ENCODE measurements at regions not wholly inside any gene's neighbourhood (a gene's known extent, or its start where the extent isn't known, plus 50 kb on each side); places are given as distances from the start of the nearest gene placed in this dataset.

- Histone ChIP-seq H3K27ac (ENCODE audit: insufficient read depth, low read length) (no peak overlapping the region), H3K36me3 (ENCODE audit: control insufficient read depth, insufficient read depth, low read length) (no peaks in the 10 kb centered on the region), H3K4me2 (ENCODE audit: extremely low read depth, insufficient read depth, low read length) (no peak overlapping the region), H3K9ac (ENCODE audit: insufficient read depth, low read length) (no peak overlapping the region), H3K4me3 (replicated peaks in 1 of 4; ENCODE audit: control extremely low read depth in 1 of 4, insufficient read depth in 1 of 4, low read depth in 3 of 4, low read length in 4 of 4) (no peak overlapping the region), H2AFZ (ENCODE audit: low read length) (no peak overlapping the region), H3K4me1 (ENCODE audit: control insufficient read depth, extremely low read depth, insufficient read depth, low read length) (no peaks in the 10 kb centered on the region), H3K9me3 (ENCODE audit: control insufficient read depth, insufficient read depth, low read depth, low read length) (no peaks in the 10 kb centered on the region), H4K20me1 (ENCODE audit: control insufficient read depth, extremely low read depth, insufficient read depth, low read length) (no peaks in the 10 kb centered on the region), H3K27me3 (ENCODE audit: control insufficient read depth, insufficient read depth, low read length) (no peaks in the 10 kb centered on the region), H3K79me2 (ENCODE audit: control insufficient read depth, insufficient read depth, low read length) (no peaks in the 10 kb centered on the region)
- TF ChIP-seq CTCF (conservative IDR thresholded peaks at IDR 0.05 in 1 of 2, IDR thresholded peaks at IDR 0.05 in 1 of 2; ENCODE audit: low read depth in 1 of 2, low read length in 2 of 2) (no peak), EZH2 (IDR thresholded peaks at IDR 0.05; ENCODE audit: low read length, missing control alignments) (no peak)
- no peak for DNase-seq (ENCODE audit: low read depth in 2 of 2)
Observed at GRCh38 chr6:167660944-167661551, 165.7 kb upstream of the AFDN start.

- Histone ChIP-seq H3K9ac (ENCODE audit: insufficient read depth, low read length) (no peak overlapping the region), H3K9me3 (ENCODE audit: control insufficient read depth, insufficient read depth, low read depth, low read length) (no peaks in the 10 kb centered on the region), H3K4me1 (ENCODE audit: control insufficient read depth, extremely low read depth, insufficient read depth, low read length) (no peaks in the 10 kb centered on the region), H3K4me2 (ENCODE audit: extremely low read depth, insufficient read depth, low read length) (no peak overlapping the region), H2AFZ (ENCODE audit: low read length) (no peak overlapping the region), H3K4me3 (replicated peaks in 1 of 4; ENCODE audit: control extremely low read depth in 1 of 4, insufficient read depth in 1 of 4, low read depth in 3 of 4, low read length in 4 of 4) (no peak overlapping the region), H4K20me1 (ENCODE audit: control insufficient read depth, extremely low read depth, insufficient read depth, low read length) (no peaks in the 10 kb centered on the region), H3K27ac (ENCODE audit: insufficient read depth, low read length) (no peak overlapping the region), H3K36me3 (ENCODE audit: control insufficient read depth, insufficient read depth, low read length) (no peaks in the 10 kb centered on the region), H3K27me3 (ENCODE audit: control insufficient read depth, insufficient read depth, low read length) (no peaks in the 10 kb centered on the region), H3K79me2 (ENCODE audit: control insufficient read depth, insufficient read depth, low read length) (no peaks in the 10 kb centered on the region)
- no peak for TF ChIP-seq CTCF (conservative IDR thresholded peaks at IDR 0.05 in 1 of 2, IDR thresholded peaks at IDR 0.05 in 1 of 2; ENCODE audit: low read depth in 1 of 2, low read length in 2 of 2)
- TF ChIP-seq EZH2 (IDR thresholded peaks at IDR 0.05; ENCODE audit: low read length, missing control alignments), result no peak
- no peak for DNase-seq (ENCODE audit: low read depth in 2 of 2)
Observed at GRCh38 chr6:167661552-167662044, 165.1 kb upstream of the AFDN start.

GRCh38 chr6:167662075-167662880, 164.4 kb upstream of the AFDN start:
- Histone ChIP-seq H3K4me3 (replicated peaks in 1 of 4; ENCODE audit: control extremely low read depth in 1 of 4, insufficient read depth in 1 of 4, low read depth in 3 of 4, low read length in 4 of 4) (no peak overlapping the region), H3K36me3 (ENCODE audit: control insufficient read depth, insufficient read depth, low read length) (no peaks in the 10 kb centered on the region), H3K27ac (ENCODE audit: insufficient read depth, low read length) (no peak overlapping the region), H3K79me2 (ENCODE audit: control insufficient read depth, insufficient read depth, low read length) (no peaks in the 10 kb centered on the region), H3K9me3 (ENCODE audit: control insufficient read depth, insufficient read depth, low read depth, low read length) (no peaks in the 10 kb centered on the region), H3K4me1 (ENCODE audit: control insufficient read depth, extremely low read depth, insufficient read depth, low read length) (no peaks in the 10 kb centered on the region), H3K27me3 (ENCODE audit: control insufficient read depth, insufficient read depth, low read length) (no peaks in the 10 kb centered on the region), H4K20me1 (ENCODE audit: control insufficient read depth, extremely low read depth, insufficient read depth, low read length) (no peaks in the 10 kb centered on the region), H3K9ac (ENCODE audit: insufficient read depth, low read length) (no peak overlapping the region), H3K4me2 (ENCODE audit: extremely low read depth, insufficient read depth, low read length) (no peak overlapping the region), H2AFZ (ENCODE audit: low read length) (no peak overlapping the region)
- no peak for TF ChIP-seq CTCF (conservative IDR thresholded peaks at IDR 0.05 in 1 of 2, IDR thresholded peaks at IDR 0.05 in 1 of 2; ENCODE audit: low read depth in 1 of 2, low read length in 2 of 2)
- TF ChIP-seq EZH2 (IDR thresholded peaks at IDR 0.05; ENCODE audit: low read length, missing control alignments), result no peak
- no peak for DNase-seq (ENCODE audit: low read depth in 2 of 2)

Data from fibroblast of lung (primary cell).